Lung (tissue), 11 donors: ENCODE measurements at regions not wholly inside any gene's neighbourhood (a gene's known extent, or its start where the extent isn't known, plus 50 kb on each side); places are given as distances from the start of the nearest gene placed in this dataset.

ENCODE experiments used
- ATAC-seq: fragments of 200-7000 bp; cut with Tn5 transposase; one replicate; pipeline ENCODE4 v1.9.1; 2020; ENCODE audit warnings: moderate number of reproducible peaks; ENCODE audit not compliant: insufficient read depth, low FRiP score
- DNase-seq, 3 donors: peaks; one replicate each; pipeline ENCODE4 v3.0.0-alpha.2; 2013 to 2017
- H3K27ac ChIP-seq, 2 donors: one replicate each; pipeline ENCODE4 v1.5.1; 2013; ENCODE audit warnings: mild to moderate bottlenecking in 2 of 2, moderate library complexity in 2 of 2, control low read depth in 1 of 2, inconsistent platforms in 1 of 2, low read depth in 1 of 2, low read length in 1 of 2
- H3K27me3 ChIP-seq, 3 donors: one replicate each; pipeline ENCODE4 v1.5.1; 2013; ENCODE audit warnings: low read length in 2 of 3; ENCODE audit not compliant: control insufficient read depth in 3 of 3, insufficient read depth in 3 of 3
- H3K36me3 ChIP-seq, 4 donors: one replicate each; pipeline ENCODE4 v1.5.1; 2013; ENCODE audit warnings: low read length in 4 of 4, mild to moderate bottlenecking in 1 of 4, moderate library complexity in 1 of 4; ENCODE audit not compliant: control insufficient read depth in 4 of 4, insufficient read depth in 4 of 4
- H3K4me1 ChIP-seq, 5 donors: one replicate each; pipeline ENCODE4 v1.5.1; 2013; ENCODE audit warnings: low read length in 5 of 5, mild to moderate bottlenecking in 2 of 5, moderate library complexity in 1 of 5; ENCODE audit not compliant: control insufficient read depth in 5 of 5, insufficient read depth in 5 of 5
- H3K4me3 ChIP-seq: one replicate; pipeline ENCODE4 v1.5.1; 2013; ENCODE audit warnings: mild to moderate bottlenecking, control low read depth, moderate library complexity
- H3K9ac ChIP-seq, 2 donors: one replicate each; pipeline ENCODE4 v1.5.1; 2013; ENCODE audit warnings: low read length in 2 of 2, control low read depth in 1 of 2; ENCODE audit not compliant: insufficient read depth in 1 of 2
- H3K9me3 ChIP-seq, 4 donors: one replicate each; pipeline ENCODE4 v1.5.1; 2013; ENCODE audit warnings: low read length in 3 of 4, mild to moderate bottlenecking in 1 of 4, moderate library complexity in 1 of 4; ENCODE audit not compliant: control insufficient read depth in 4 of 4, insufficient read depth in 3 of 4
- CTCF ChIP-seq: IDR thresholded peaks from 2 replicates; pipeline ENCODE4 v1.5.1; 2012; ENCODE audit warnings: mild to moderate bottlenecking; ENCODE audit errors: control extremely low read depth, extremely low read depth
- WGBS, 2 donors: extraction: QIAGEN DNeasy Blood & Tissue Kit; methylation state at CpG; one replicate each; pipeline ENCODE4 v1.1.7; 2013; 5-methylcytosine and 5-hydroxymethylcytosine counted together
- donor health status: control.
- donor health status: control.
- donor health status: Bipolar disorder and iron deficiency.
- donor health status: healthy.
- donor health status: DM: yes; HTN: yes; CAD: no.

- no peak for DNase-seq
- no peak for TF ChIP-seq CTCF
- Histone ChIP-seq H3K9ac (no peak overlapping the region), H3K27me3 (no peaks in the 10 kb centered on the region), H3K9me3 (no peaks in the 10 kb centered on the region), H3K27ac (no peak overlapping the region), H3K36me3 (no peaks in the 10 kb centered on the region), H3K4me1 (peaks cover 0 to 1% (median 0%) of the 10 kb centered on the region in 5 donors), H3K4me3 (no peak overlapping the region)
- no peak for ATAC-seq
- WGBS, 2 donors, result 82 to 88% methylated on average over 5 of the region's 5 CpGs
Measured at GRCh38 chr3:101050046-101050445, 56.8 kb upstream of the ABI3BP start.

- no peak for DNase-seq
- no peak for ATAC-seq
- H3K4me3 ChIP-seq, result no peak overlapping the region
- H3K27ac ChIP-seq, result no peak overlapping the region
- no peaks in the 10 kb centered on the region for H3K9me3 ChIP-seq
- H3K4me1 ChIP-seq, result peaks cover 0 to 1% (median 0%) of the 10 kb centered on the region in 5 donors
- H3K36me3 ChIP-seq, result no peaks in the 10 kb centered on the region
- H3K9ac ChIP-seq, result no peak overlapping the region
- H3K27me3 ChIP-seq, result no peaks in the 10 kb centered on the region
- TF ChIP-seq CTCF, result no peak
Measured at GRCh38 chr3:101049532-101049931, 56.3 kb upstream of the ABI3BP start.

GRCh38 chr3:101043687-101044078, 50.5 kb upstream of the ABI3BP start:
- ATAC-seq (no peak), DNase-seq (peak in 1 of 3 donors; percentile 6)
- Histone ChIP-seq H3K4me1 (peaks cover 0 to 5% (median 0%) of the 10 kb centered on the region in 5 donors), H3K9ac (no peak overlapping the region), H3K9me3 (no peaks in the 10 kb centered on the region), H3K36me3 (no peaks in the 10 kb centered on the region), H3K4me3 (no peak overlapping the region), H3K27ac (no peak overlapping the region), H3K27me3 (no peaks in the 10 kb centered on the region)
- 62 to 87% methylated on average over 2 of the region's 2 CpGs for WGBS, 2 donors
- no peak for TF ChIP-seq CTCF

DNA sequence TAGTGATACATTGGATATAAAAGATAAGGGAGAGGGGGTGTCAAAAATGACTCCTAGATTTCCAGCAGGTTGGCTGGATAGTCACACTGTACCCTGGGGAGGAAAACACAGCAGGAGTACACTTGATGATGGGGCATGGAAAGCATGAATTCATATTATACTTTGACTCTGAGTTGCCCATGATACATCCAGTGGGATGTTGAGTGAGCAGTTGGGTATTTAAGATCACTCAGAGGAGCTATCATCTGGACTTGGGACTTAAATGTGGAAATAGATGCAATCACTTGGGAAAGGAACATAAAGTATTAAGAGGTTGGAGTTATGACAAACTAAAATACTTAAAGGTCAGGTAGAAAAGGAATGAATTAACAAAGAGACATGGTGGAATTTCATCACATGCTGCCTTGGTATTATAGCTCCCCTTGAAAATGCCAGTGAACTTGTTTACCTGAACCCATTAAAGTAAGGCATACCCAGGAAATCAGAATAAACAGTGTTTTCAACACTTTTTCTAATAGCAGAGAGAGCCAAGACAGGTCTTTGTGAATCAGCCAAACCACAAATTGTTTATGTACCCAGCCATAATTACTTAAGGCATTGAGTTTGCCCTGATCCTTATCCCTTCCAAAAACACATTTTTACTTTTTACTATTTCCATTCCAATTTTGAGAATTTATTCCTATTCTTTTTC, 49.9 kb upstream of the ABI3BP start:
- no peak for ATAC-seq

More for the DNA sequence above, 49.9 kb upstream of the ABI3BP start:
- Histone ChIP-seq H3K9ac (no peak overlapping the region), H3K9me3 (no peaks in the 10 kb centered on the region), H3K36me3 (no peaks in the 10 kb centered on the region), H3K4me1 (peaks cover 0 to 5% (median 0%) of the 10 kb centered on the region in 5 donors), H3K27me3 (no peaks in the 10 kb centered on the region), H3K27ac (no peak overlapping the region), H3K4me3 (no peak overlapping the region)
- no peak for TF ChIP-seq CTCF
- DNase-seq, result no peak
